ENCODE measurements at regions not wholly inside any gene's neighbourhood (a gene's known extent, or its start where the extent isn't known, plus 50 kb on each side); places are given as distances from the start of the nearest gene placed in this dataset.

GRCh38 chr10:116000151-116000842 lies 272.7 kb downstream of the GFRA1 start:
- TF ChIP-seq PRDM10 (CRISPR knock-in tag; IDR thresholded peaks at IDR 0.05; ENCODE audit: low read depth), result no peak
- TF ChIP-seq NCOR1 (IDR thresholded peaks at IDR 0.05; ENCODE audit: borderline replicate concordance, low read length), result no peak

Measured in HepG2 (cell line).